H1 (cell line): ENCODE measurements at regions not wholly inside any gene's neighbourhood (a gene's known extent, or its start where the extent isn't known, plus 50 kb on each side); places are given as distances from the start of the nearest gene placed in this dataset.

Source experiments
- CTCF ChIA-PET: fragments of 300-600 bp; sonication (Branson Sonifier 250); formaldehyde crosslinking; loops from one replicate; lab custom pipeline; 2021; ENCODE audit not compliant: partially characterized antibody; lab: Charles Lee
- POLR2A ChIA-PET: fragments of 300-600 bp; sonication (Branson Sonifier 250); formaldehyde crosslinking; loops from one replicate; lab custom pipeline; 2021; ENCODE audit warnings: inconsistent platforms; ENCODE audit not compliant: partially characterized antibody; lab: Charles Lee
- DNase-seq, 2 experiments: peaks; one replicate each; pipeline versions ENCODE4 v3.0.0 to v3.0.0-alpha.2; 2010 to 2022; ENCODE audit warnings: low spot score in 2 of 2, low read depth in 1 of 2, mixed read lengths in 1 of 2
- FAIRE-seq: peaks from 2 replicates; lab custom pipeline; 2011; peaks lifted over from hg19 to GRCh38; lab: Jason Lieb, UNC
- H2AFZ ChIP-seq: 2 replicates; pipeline ENCODE4 v1.8.1; 2012; ENCODE audit warnings: low read length, inconsistent platforms
- H2AK5ac ChIP-seq: 2 replicates; pipeline ENCODE4 v1.6.1; 2013; ENCODE audit warnings: low read depth, low read length
- H2BK120ac ChIP-seq: replicated peaks from 2 replicates; pipeline ENCODE3; 2013; ENCODE audit warnings: low read depth, low read length, inconsistent platforms
- H2BK12ac ChIP-seq: 2 replicates; pipeline ENCODE4 v1.6.1; 2013; ENCODE audit warnings: low read depth, low read length
- H2BK15ac ChIP-seq: 2 replicates; pipeline ENCODE4 v1.6.1; 2013; ENCODE audit warnings: low read length
- H2BK20ac ChIP-seq: 2 replicates; pipeline ENCODE4 v1.6.1; 2013; ENCODE audit warnings: low read length
- H2BK5ac ChIP-seq: 2 replicates; pipeline ENCODE4 v1.6.1; 2013; ENCODE audit warnings: low read depth, low read length
- H3K14ac ChIP-seq: 2 replicates; pipeline ENCODE4 v1.6.1; 2013; ENCODE audit warnings: inconsistent platforms; ENCODE audit not compliant: insufficient read length
- H3K18ac ChIP-seq: 2 replicates; pipeline ENCODE4 v1.6.1; 2013; ENCODE audit warnings: low read length; ENCODE audit errors: extremely low read depth
- H3K23ac ChIP-seq: 2 replicates; pipeline ENCODE4 v1.6.1; 2013; ENCODE audit warnings: inconsistent platforms; ENCODE audit not compliant: insufficient read length
- H3K23me2 ChIP-seq: 2 replicates; pipeline ENCODE4 v1.6.1; 2013; ENCODE audit warnings: low read depth, low read length
- H3K27ac ChIP-seq: 2 replicates; pipeline ENCODE4 v1.6.1; 2011; ENCODE audit warnings: low read depth, low read length, inconsistent platforms
- H3K27me3 ChIP-seq, 4 experiments: replicated peaks in 1 of 4; 1 replicate in 1 of 4; 2 replicates in 3 of 4; pipeline versions ENCODE4 v1.6.1 to v1.8.1; 2011 to 2013; ENCODE audit warnings: low read length in 3 of 4, mild to moderate bottlenecking in 3 of 4, inconsistent platforms in 2 of 4, mixed read lengths in 2 of 4, moderate library complexity in 1 of 4; ENCODE audit not compliant: control insufficient read depth in 3 of 4, insufficient read depth in 3 of 4; ENCODE audit errors: extremely low read depth in 1 of 4
- H3K36me3 ChIP-seq, 4 experiments: 2 replicates each; pipeline versions ENCODE4 v1.6.1 to v1.8.1; 2011 to 2013; ENCODE audit warnings: mild to moderate bottlenecking in 4 of 4, low read length in 3 of 4, moderate library complexity in 2 of 4, control low read depth in 1 of 4, inconsistent platforms in 1 of 4; ENCODE audit not compliant: insufficient read depth in 4 of 4, control insufficient read depth in 2 of 4
- H3K4ac ChIP-seq: replicated peaks from 2 replicates; pipeline ENCODE3; 2013; ENCODE audit warnings: low read length, low read depth, mixed read lengths, inconsistent platforms; ENCODE audit not compliant: insufficient read length
- H3K4me1 ChIP-seq, 4 experiments: replicated peaks in 1 of 4; 1 replicate in 1 of 4; 2 replicates in 3 of 4; pipeline versions ENCODE4 v1.6.1 to v1.8.1; 2011 to 2013; ENCODE audit warnings: low read length in 3 of 4, inconsistent platforms in 2 of 4, mixed read lengths in 1 of 4; ENCODE audit not compliant: insufficient read depth in 4 of 4, control insufficient read depth in 3 of 4
- H3K4me2 ChIP-seq, 2 experiments: 2 replicates each; pipeline versions ENCODE4 v1.6.1 to v1.8.1; 2011 to 2013; ENCODE audit warnings: low read depth in 2 of 2, low read length in 2 of 2, control low read depth in 1 of 2, inconsistent platforms in 1 of 2, mild to moderate bottlenecking in 1 of 2; ENCODE audit not compliant: insufficient read depth in 1 of 2
- H3K4me3 ChIP-seq, 4 experiments: fragments of 200-600, 300-600 bp in 1 of 4; sonication (generic), shearing (Covaris generic), sonication (Bioruptor Twin) in 1 of 4; 2 replicates each; pipeline versions ENCODE4 v1.5.1 to v1.8.1; 2011 to 2016; ENCODE audit warnings: low read length in 4 of 4, low read depth in 3 of 4, control low read depth in 2 of 4, inconsistent platforms in 2 of 4, mild to moderate bottlenecking in 2 of 4, mixed read lengths in 1 of 4, moderate library complexity in 1 of 4; ENCODE audit not compliant: insufficient read depth in 2 of 4; ENCODE audit errors: extremely low read depth in 1 of 4
- H3K56ac ChIP-seq: replicated peaks from 2 replicates; pipeline ENCODE3; 2013; ENCODE audit warnings: low read depth, mild to moderate bottlenecking, mixed read lengths, low read length, inconsistent platforms; ENCODE audit not compliant: insufficient read length
- H3K79me1 ChIP-seq: 2 replicates; pipeline ENCODE4 v1.6.1; 2013; ENCODE audit warnings: low read depth, low read length, control low read depth
- H3K79me2 ChIP-seq, 2 experiments: 2 replicates each; pipeline versions ENCODE4 v1.6.1 to v1.8.1; 2012 to 2013; ENCODE audit warnings: low read length in 2 of 2, mild to moderate bottlenecking in 2 of 2, inconsistent platforms in 1 of 2; ENCODE audit not compliant: insufficient read depth in 2 of 2, control insufficient read depth in 1 of 2
- H3K9ac ChIP-seq, 4 experiments: replicated peaks in 1 of 4; 1 replicate in 1 of 4; 2 replicates in 3 of 4; pipeline versions ENCODE4 v1.6.1 to v1.8.1; 2011 to 2013; ENCODE audit warnings: low read depth in 3 of 4, low read length in 3 of 4, control low read depth in 2 of 4, mild to moderate bottlenecking in 2 of 4, moderate library complexity in 2 of 4, inconsistent platforms in 1 of 4; ENCODE audit errors: extremely low read depth in 1 of 4
- H3K9me3 ChIP-seq, 2 experiments: 2 replicates each; pipeline versions ENCODE4 v1.6.1 to v1.8.1; 2012 to 2013; ENCODE audit warnings: mild to moderate bottlenecking in 2 of 2, moderate library complexity in 2 of 2, control low read depth in 1 of 2, inconsistent platforms in 1 of 2, low read depth in 1 of 2, low read length in 1 of 2, mixed read lengths in 1 of 2; ENCODE audit not compliant: insufficient read depth in 2 of 2
- H4K20me1 ChIP-seq, 2 experiments: replicated peaks in 1 of 2; 2 replicates each; pipeline versions ENCODE3 to v1.8.1; 2011 to 2013; ENCODE audit warnings: inconsistent platforms in 2 of 2, low read length in 2 of 2, mild to moderate bottlenecking in 1 of 2; ENCODE audit not compliant: insufficient read depth in 2 of 2, control insufficient read depth in 1 of 2
- H4K5ac ChIP-seq: 2 replicates; pipeline ENCODE4 v1.6.1; 2013; ENCODE audit warnings: low read length, low read depth, mixed read lengths, inconsistent platforms; ENCODE audit not compliant: insufficient read length
- H4K8ac ChIP-seq: 2 replicates; pipeline ENCODE4 v1.8.0; 2013; ENCODE audit warnings: mild to moderate bottlenecking, moderate library complexity, low read length, inconsistent platforms; ENCODE audit not compliant: insufficient read depth; ENCODE audit errors: extremely low read depth
- H4K91ac ChIP-seq: replicated peaks from 2 replicates; pipeline ENCODE3; 2013; ENCODE audit warnings: low read length, mixed read lengths, inconsistent platforms; ENCODE audit not compliant: insufficient read length
- GABPA ChIP-seq: IDR thresholded peaks from 2 replicates; pipeline ENCODE4 v1.6.1; 2011; ENCODE audit warnings: mild to moderate bottlenecking, low read length, moderate library complexity, borderline replicate concordance; ENCODE audit not compliant: insufficient read depth
- KDM1A ChIP-seq: fragments of 200-600, 300-600 bp; sonication (generic); IDR thresholded peaks from 2 replicates; pipeline ENCODE4 v1.7.1; 2016; ENCODE audit warnings: mild to moderate bottlenecking, low read length, borderline replicate concordance
- POLR2AphosphoS5 ChIP-seq: IDR thresholded peaks from 2 replicates; pipeline ENCODE4 v1.6.1; 2011; ENCODE audit warnings: low read depth, low read length
- SIRT6 ChIP-seq: IDR thresholded peaks from one replicate; pipeline ENCODE4 v1.7.1; 2012; ENCODE audit warnings: low read length, inconsistent platforms
- SP4 ChIP-seq: IDR thresholded peaks from 2 replicates; pipeline ENCODE4 v1.6.1; 2012; ENCODE audit warnings: low read length, inconsistent platforms
- ZNF274 ChIP-seq: IDR thresholded peaks from 2 replicates; pipeline ENCODE4 v1.7.0; 2012; ENCODE audit warnings: low read length, borderline replicate concordance; ENCODE audit errors: extremely low read depth
- WGBS, 2 experiments: shearing (Covaris generic) in 1 of 2; methylation state at CpG; one replicate each; pipeline versions ENCODE4 v1.1.6 to v1.1.7; 2013 to 2015; ENCODE audit warnings: low lambda C conversion rate in 2 of 2, mixed read lengths in 2 of 2, inconsistent platforms in 1 of 2, low coverage in 1 of 2, missing lambda C conversion rate in 1 of 2; ENCODE audit not compliant: insufficient replicate concordance in 2 of 2, insufficient coverage in 1 of 2, insufficient read length in 1 of 2; ENCODE audit errors: extremely low coverage in 1 of 2, missing lambda C conversion rate in 1 of 2; 5-methylcytosine and 5-hydroxymethylcytosine counted together
- TF ChIP-seq, protein P1 (sequence below): IDR thresholded peaks from 2 replicates; pipeline ENCODE4 v1.6.1; 2012; ENCODE audit warnings: inconsistent platforms

DNA sequence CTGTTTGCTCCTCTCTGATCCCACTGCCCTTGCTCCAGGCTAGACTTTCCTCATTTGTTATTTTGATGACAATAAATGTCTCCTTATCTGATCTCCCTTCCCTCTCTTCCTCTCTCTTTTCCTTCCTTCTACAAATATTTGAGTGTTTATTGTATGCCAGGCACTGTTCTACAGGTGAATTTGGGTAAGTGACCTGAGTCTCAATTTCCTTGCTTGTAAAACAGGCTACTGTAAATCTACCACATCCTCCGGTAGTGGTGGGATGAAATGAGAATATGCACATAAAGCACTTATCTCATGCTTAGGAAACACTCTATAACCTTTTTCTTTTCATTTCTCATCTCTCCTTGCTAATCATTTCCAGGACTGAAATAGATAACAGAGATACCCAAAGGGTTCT lies 86.4 kb downstream of the HMHB1 start:
- H3K9ac ChIP-seq, result no peak overlapping the region
- no peak overlapping the region for H2AK5ac ChIP-seq
- no peaks in the 10 kb centered on the region; the same call in 1 of the 2 replicates for H3K23me2 ChIP-seq
- peaks cover 0 to 3% (median under 1%) of the 10 kb centered on the region in 4 experiments; a peak in 2 of 7 replicates for H3K4me1 ChIP-seq
- no peak for DNase-seq
- no peak overlapping the region for H3K56ac ChIP-seq
- H3K4me3 ChIP-seq, result no peak overlapping the region
- H4K91ac ChIP-seq, result no peak overlapping the region
- H2BK120ac ChIP-seq, result no peak overlapping the region
- no peak overlapping the region for H3K23ac ChIP-seq
- H3K4ac ChIP-seq, result no peak overlapping the region
- POLR2A ChIA-PET, result no interaction called here
- no peak overlapping the region for H3K27ac ChIP-seq
- H4K20me1 ChIP-seq, result no peaks in the 10 kb centered on the region
- no peak overlapping the region for H2BK12ac ChIP-seq
- no peak overlapping the region for H3K4me2 ChIP-seq
- 77% methylated on average over 1 of the region's 1 CpG; no CpG with 5 or more reads in 1 of the 2 experiments for WGBS, 2 experiments
- no peaks in the 10 kb centered on the region for H3K9me3 ChIP-seq
- H3K79me1 ChIP-seq, result no peaks in the 10 kb centered on the region
- CTCF ChIA-PET, result no interaction called here
- H4K8ac ChIP-seq, result no peak overlapping the region
- H3K79me2 ChIP-seq, result no peaks in the 10 kb centered on the region
- no peaks in the 10 kb centered on the region for H3K27me3 ChIP-seq
- no peak for FAIRE-seq
- no peak overlapping the region for H2AFZ ChIP-seq
- no peaks in the 10 kb centered on the region for H3K36me3 ChIP-seq
- no peak overlapping the region for H2BK15ac ChIP-seq
- no peak overlapping the region for H3K14ac ChIP-seq
- no peak overlapping the region for H2BK20ac ChIP-seq
- H3K18ac ChIP-seq, result no peak overlapping the region
- TF ChIP-seq SIRT6 (no peak), SP4 (no peak), GABPA (no peak), ZNF274 (no peak), KDM1A (no peak), POLR2AphosphoS5 (no peak)
- TF ChIP-seq, protein P1, sequence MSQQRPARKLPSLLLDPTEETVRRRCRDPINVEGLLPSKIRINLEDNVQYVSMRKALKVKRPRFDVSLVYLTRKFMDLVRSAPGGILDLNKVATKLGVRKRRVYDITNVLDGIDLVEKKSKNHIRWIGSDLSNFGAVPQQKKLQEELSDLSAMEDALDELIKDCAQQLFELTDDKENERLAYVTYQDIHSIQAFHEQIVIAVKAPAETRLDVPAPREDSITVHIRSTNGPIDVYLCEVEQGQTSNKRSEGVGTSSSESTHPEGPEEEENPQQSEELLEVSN, result no peak
- H4K5ac ChIP-seq, result no peak overlapping the region
- no peak overlapping the region for H2BK5ac ChIP-seq
